ENCODE measurements at regions not wholly inside any gene's neighbourhood (a gene's known extent, or its start where the extent isn't known, plus 50 kb on each side); places are given as distances from the start of the nearest gene placed in this dataset.
"Not testable (repeated sequence)": the region's sequence is repeated elsewhere in the genome, so short reads cannot be mapped to it uniquely, and the experiment has no call there.

DNA sequence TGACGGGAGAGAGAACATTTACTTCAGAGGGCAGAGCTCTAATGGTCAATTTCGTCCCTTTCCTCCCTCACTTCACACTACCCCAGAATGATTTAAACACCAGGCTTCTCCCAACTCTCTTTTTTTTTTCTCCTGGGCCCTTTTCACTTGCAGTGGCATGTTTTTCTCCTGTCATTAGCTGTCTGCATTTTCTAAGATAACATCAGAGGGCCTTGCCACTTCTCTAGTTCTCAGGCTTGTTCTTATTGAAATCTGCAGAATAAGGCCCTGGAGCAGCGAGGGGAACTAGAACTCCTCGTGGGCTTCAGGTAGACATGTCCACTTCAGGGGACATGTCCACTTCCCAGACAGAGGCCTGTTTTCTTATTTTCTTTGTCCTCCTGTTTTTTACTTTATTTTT lies 514.4 kb upstream of the TBL1XR1 start:
- TF ChIP-seq, protein P1, sequence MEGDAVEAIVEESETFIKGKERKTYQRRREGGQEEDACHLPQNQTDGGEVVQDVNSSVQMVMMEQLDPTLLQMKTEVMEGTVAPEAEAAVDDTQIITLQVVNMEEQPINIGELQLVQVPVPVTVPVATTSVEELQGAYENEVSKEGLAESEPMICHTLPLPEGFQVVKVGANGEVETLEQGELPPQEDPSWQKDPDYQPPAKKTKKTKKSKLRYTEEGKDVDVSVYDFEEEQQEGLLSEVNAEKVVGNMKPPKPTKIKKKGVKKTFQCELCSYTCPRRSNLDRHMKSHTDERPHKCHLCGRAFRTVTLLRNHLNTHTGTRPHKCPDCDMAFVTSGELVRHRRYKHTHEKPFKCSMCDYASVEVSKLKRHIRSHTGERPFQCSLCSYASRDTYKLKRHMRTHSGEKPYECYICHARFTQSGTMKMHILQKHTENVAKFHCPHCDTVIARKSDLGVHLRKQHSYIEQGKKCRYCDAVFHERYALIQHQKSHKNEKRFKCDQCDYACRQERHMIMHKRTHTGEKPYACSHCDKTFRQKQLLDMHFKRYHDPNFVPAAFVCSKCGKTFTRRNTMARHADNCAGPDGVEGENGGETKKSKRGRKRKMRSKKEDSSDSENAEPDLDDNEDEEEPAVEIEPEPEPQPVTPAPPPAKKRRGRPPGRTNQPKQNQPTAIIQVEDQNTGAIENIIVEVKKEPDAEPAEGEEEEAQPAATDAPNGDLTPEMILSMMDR (IDR thresholded peaks at IDR 0.05): no peak
- ATAC-seq (ENCODE audit: low FRiP score): no peak
- no peak for DNase-seq (ENCODE audit: low spot score)

DNA sequence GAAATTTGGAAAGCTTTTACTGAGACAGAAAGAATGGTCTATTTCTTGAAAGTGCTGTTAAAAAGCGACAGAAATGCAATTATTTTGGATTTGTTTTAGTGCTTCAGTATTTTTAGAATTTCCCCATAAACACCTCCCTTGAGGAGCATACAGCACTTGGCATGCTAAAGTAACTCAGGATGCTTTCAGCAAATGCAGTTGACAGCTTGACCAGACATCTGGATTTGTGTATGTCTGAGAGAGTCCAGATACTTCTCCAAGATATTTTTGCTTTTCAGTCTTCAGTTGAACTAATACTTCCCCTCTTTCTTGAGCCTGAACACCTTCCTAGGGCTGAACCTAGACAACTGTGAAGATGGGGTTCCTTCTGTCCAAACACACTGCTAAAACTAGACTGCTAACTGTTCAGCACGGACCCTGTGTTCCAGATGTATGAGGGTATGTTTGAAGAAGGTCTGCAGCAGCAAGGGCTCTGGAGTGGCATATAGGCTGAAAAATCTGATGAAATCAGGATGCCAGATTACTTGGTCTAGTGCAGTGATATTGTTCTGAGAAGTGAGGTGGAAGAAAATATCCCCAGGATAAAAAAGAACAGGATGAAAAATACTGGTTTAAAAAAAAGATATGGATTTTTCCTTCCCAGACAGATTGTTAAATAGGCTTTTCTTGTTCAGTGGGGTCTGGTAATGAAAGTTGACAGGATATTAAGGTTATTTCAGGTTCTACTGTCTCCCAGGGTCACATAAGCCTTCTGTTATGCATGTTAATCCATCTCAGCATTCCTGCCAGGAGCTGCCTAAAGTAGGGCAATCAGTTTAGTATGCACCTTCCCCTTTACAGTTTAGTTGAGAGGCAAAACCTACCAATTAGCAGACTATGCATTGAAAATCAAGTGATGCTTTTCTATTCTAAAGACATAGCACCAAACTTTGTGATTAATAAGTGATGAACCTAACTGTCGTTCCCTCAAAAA lies 516.9 kb upstream of the TBL1XR1 start:
- TF ChIP-seq, protein P1 (IDR thresholded peaks at IDR 0.05): no peak
- no peak for DNase-seq (ENCODE audit: low spot score)
- ATAC-seq (ENCODE audit: low FRiP score): no peak

DNA sequence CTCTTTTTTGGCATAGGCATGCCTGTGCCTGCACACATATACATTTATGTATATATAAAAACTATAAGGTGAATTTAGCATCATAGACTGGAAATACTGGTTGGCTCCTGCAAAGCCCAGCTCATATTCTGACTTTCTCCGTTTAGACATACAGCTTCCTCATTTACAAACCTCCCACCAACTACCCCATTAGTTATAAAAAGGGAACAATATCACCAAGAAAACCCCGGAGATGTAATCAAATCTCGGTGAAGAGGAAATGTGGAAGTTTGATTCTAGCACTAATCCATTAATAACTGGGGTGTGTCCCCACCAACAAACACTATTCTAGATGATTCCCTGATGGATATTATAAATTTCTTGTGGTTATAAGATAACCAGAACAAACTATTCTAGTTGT lies 517.7 kb upstream of the TBL1XR1 start:
- DNase-seq (ENCODE audit: low spot score): no peak
- no peak for ATAC-seq (ENCODE audit: low FRiP score)

DNA sequence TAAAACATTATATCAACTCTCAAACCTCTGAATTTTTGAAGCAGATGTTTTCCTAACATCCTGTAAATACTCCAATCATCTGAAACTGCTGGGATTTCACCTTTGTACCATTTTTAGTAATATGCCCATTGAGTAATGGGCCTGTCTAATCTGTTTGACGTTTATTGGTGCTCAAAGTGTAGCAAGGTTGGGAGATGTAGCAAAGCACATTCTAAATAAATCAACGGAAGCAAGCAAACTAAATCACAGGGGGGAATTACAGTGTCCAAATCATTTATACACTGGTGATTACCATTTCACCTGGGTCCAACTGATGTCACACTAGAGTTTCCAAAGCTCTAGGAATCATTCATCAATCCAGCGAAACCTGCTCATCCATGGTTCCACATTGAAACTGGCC lies 518.7 kb upstream of the TBL1XR1 start:
- DNase-seq (ENCODE audit: low spot score): no peak
- ATAC-seq (ENCODE audit: low FRiP score): no peak
- TF ChIP-seq, protein P1 (IDR thresholded peaks at IDR 0.05): no peak

More for the DNA sequence above, 517.7 kb upstream of the TBL1XR1 start:
- TF ChIP-seq, protein P1 (IDR thresholded peaks at IDR 0.05): no peak

DNA sequence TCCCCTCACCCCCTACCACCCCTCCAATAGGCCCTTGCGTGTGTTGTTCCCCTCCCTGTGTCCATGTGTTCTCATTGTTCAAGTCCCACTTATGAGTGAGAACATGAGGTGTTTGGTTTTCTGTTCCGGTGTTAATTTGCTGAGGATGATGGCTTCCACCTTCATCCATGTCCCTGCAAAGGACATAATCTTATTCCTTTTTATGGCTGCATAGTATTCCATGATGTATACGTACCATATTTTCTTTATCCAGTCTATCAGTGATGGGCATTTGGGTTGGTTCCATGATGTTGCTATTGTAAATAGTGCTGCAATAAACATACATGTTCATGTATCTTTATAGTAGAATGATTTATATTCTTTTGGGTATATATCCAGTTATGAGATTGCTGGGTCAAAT lies 523.6 kb upstream of the TBL1XR1 start:
- ATAC-seq (ENCODE audit: low FRiP score); DNase-seq (ENCODE audit: low spot score): not testable (repeated sequence)

DNA sequence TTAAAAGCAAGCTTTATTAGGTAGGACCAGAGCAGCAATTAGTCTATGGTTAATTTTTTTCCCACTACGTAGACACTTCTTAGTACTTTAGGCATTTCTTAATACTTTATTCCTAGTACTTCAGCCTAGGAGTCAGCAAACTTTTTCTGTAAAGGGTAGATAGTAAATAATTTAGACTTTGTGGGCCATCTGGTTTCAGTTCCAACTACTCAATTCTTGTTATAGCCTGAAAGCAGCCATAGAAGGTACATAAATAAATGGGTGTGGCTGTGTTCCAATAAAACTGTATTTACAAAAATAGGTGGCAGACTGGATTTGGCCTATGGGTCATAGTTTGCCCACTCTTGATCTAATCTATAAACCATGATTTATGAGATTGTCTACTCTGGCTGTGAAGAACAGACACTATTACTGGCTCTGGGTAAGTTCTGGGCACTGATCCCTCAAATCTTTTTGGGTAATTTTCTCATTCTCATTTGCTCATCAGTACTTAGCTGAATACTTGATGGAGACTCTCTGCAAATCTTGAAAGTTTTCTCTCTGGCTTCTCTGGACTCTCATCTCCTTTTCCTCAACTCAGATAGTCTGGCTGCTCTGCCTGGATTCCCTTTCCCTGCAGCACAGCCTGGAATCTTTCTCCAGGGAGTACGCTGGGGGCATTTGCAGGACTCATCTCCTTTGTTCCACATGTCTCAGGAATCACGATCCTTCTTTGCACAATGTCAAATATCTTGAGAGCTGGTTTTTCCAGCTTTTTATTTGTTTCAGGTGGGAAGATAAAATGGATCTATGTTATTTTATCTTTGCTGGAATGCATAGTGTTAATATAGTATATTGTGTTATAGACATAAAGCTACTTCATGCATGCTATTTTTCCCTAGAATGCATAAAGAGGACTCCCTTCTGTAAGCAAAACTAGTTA lies 524.8 kb upstream of the TBL1XR1 start:
- ATAC-seq (ENCODE audit: low FRiP score) (no peak), DNase-seq (ENCODE audit: low spot score) (no peak)
- TF ChIP-seq, protein P1 (IDR thresholded peaks at IDR 0.05): no peak

DNA sequence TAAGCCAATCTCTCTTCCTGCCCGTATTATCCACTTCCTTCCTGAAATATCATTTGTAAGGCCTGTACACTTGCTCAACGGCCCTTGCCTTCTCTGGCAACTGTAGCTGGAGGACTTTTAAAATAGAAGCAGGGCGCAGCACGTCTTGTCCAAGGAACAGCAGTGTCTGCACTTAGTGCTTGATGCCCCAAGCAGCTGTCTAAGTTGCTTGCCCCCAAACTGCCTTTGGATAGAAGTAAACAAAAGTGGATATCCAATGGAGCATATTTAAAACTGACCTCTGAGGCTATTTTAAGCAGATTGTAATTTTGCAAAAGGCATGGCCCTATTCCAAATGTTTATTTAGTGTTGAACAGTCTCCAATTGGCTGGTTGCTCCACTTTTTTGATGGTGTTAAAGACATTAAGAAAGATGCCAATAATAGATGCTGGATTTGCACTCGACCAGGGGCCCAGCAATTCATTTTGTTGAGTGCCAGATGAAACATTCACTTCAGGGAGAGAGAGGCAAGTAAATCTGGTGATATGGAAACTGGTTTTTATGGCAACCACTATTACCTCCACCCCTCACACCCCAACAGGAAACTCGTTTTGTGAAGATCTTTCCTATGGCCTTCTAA lies 526.8 kb upstream of the TBL1XR1 start:
- TF ChIP-seq, protein P1 (IDR thresholded peaks at IDR 0.05): no peak
- DNase-seq (ENCODE audit: low spot score) (no peak), ATAC-seq (ENCODE audit: low FRiP score) (no peak)

Data from omental fat pad (tissue), 3 donors.